Fibroblast of mammary gland (primary cell): ENCODE measurements at regions not wholly inside any gene's neighbourhood (a gene's known extent, or its start where the extent isn't known, plus 50 kb on each side); places are given as distances from the start of the nearest gene placed in this dataset.

ENCODE experiments used
- DNase-seq: peaks from one replicate; pipeline ENCODE4 v3.0.0-alpha.2; 2010; ENCODE audit warnings: low read depth
- H3K4me3 ChIP-seq: 2 replicates; pipeline ENCODE4 v1.5.1; 2011; ENCODE audit warnings: low read depth, mild to moderate bottlenecking, low read length, moderate library complexity; ENCODE audit not compliant: control insufficient read depth
- TF ChIP-seq, protein P1 (sequence below): conservative IDR thresholded peaks from 2 replicates; pipeline ENCODE4 v1.5.1; 2011; ENCODE audit warnings: low read depth, low read length, inconsistent platforms; ENCODE audit not compliant: control insufficient read depth, insufficient read depth

DNA sequence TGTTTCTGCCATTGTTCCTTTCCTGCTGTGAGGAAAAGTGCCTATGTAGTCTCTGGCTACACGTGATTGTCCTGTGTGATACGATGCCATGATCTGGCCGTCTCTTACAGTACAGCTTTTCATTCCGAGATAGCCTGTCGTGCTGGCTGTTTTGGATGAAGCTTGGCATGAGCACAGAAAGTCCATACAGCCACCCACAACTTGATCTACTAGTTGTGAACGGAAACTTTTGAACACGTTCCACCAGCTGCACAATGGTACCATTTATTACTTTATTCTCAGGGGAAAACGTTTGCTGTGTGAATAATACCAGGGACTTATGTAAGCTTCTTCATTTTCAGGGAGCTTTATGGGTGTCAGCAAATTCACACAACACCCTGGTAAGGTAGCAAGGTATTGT lies 217.6 kb upstream of the ANKRD55 start:
- H3K4me3 ChIP-seq, result no peak overlapping the region
- DNase-seq, result no peak
- TF ChIP-seq, protein P1, sequence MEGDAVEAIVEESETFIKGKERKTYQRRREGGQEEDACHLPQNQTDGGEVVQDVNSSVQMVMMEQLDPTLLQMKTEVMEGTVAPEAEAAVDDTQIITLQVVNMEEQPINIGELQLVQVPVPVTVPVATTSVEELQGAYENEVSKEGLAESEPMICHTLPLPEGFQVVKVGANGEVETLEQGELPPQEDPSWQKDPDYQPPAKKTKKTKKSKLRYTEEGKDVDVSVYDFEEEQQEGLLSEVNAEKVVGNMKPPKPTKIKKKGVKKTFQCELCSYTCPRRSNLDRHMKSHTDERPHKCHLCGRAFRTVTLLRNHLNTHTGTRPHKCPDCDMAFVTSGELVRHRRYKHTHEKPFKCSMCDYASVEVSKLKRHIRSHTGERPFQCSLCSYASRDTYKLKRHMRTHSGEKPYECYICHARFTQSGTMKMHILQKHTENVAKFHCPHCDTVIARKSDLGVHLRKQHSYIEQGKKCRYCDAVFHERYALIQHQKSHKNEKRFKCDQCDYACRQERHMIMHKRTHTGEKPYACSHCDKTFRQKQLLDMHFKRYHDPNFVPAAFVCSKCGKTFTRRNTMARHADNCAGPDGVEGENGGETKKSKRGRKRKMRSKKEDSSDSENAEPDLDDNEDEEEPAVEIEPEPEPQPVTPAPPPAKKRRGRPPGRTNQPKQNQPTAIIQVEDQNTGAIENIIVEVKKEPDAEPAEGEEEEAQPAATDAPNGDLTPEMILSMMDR, result no peak

DNA sequence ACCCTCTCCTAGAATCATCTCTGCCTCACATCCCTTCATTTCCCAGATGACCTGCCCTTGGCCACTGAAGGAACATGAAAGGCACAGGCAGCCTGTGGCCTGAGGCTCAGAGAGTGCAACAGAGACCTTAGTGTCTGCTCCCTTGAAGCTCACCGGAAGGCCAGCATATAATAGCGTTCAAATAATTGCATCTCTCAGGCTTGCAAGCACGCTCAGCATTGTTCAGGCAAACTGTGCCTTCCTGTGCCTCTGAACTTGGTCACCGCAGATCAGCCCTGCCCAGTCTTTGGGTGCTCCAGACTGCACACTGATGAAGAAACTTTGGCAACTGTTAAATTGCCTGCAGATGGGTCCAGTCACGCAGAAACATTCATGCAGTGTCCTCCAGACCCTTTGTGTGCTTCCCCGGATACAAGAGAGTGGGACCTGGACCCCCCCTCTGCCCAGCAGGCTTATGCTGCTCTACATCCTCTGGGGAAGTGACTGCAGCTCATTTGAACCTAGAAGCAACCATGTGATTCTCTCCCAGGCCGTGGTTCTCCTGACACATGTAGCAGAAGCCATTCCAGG lies 216.0 kb upstream of the ANKRD55 start:
- no peak overlapping the region for H3K4me3 ChIP-seq
- TF ChIP-seq, protein P1, result no peak

DNA sequence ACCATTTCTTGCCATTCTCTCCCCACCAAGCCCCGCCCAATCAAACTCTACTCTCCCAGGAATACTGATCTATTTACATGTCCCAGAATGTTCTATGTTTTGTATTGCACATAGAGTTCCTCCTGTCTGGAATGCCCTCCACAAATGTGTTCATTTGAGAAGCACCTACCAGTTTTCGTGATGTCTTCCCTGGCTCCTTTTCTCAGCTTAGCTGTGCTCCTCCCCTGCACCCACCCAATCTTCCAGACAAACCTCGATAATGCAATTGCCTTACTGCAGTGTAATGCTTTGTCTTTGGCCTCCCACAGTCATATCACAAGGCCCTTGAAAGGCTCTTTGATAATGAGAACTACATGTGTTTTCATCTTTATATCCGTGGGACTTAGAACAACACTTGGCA lies 214.5 kb upstream of the ANKRD55 start:
- no peak overlapping the region for H3K4me3 ChIP-seq
- TF ChIP-seq, protein P1, result no peak
- no peak for DNase-seq

More for the DNA sequence above, 216.0 kb upstream of the ANKRD55 start:
- no peak for DNase-seq

DNA sequence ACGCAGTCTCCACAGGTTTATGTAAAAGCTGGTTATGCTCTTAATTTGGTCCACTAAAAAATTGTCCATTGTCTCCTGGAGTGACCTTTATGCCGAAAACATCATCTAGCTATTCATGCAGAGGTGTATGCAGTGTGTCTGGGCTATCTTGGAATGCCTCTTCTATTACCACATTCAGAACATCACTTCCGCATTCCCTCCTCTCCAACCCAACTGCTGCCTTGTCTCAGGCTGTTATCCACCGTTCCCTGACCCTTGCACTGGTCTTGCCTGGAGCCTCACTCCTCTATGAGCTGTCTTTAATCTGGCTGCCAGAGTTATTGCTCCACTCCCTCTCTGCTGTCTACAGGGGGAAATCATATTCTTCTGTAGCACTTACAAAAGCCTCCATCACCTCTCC lies 214.1 kb upstream of the ANKRD55 start:
- TF ChIP-seq, protein P1, result no peak
- no peak overlapping the region for H3K4me3 ChIP-seq
- DNase-seq, result peak; percentile 25

DNA sequence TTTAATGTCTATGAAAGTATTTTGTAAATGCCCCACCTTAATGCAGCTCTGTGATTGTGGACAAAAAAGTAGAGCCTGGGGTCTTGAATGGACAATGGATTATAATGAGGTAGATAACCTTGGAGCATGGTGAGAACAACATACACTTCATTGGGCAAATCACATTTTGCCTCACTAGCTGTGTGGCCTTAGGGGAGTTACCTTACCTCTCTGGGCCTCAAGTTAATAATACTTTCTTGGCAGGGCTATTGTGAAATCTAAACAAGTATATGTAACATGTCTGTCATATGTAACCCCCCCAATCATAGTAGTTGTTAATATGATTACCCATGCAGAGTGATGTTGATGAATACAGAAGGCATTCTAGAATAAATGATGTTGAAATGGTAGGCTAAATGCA lies 213.6 kb upstream of the ANKRD55 start:
- no peak overlapping the region for H3K4me3 ChIP-seq
- TF ChIP-seq, protein P1, result no peak
- DNase-seq, result no peak

DNA sequence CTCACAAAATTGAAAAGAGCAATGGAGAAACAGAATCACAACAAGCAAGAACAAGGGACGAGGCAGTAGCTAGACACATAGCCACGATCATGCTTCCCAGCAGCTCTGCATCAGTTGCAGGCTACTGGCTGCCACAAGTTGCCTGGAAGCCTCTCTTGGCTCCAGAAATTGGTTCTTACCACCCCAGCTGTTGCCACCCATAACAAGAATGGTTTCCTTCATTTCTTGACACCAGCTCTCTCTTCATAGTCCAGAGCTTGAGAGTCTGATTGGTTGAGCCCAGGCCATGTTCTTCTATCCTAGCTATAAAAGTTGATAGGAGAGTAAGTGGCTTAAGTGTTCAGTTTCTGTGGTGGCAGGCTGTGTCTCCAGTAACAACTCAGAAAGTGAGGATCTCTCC lies 210.7 kb upstream of the ANKRD55 start:
- TF ChIP-seq, protein P1, result no peak

DNA sequence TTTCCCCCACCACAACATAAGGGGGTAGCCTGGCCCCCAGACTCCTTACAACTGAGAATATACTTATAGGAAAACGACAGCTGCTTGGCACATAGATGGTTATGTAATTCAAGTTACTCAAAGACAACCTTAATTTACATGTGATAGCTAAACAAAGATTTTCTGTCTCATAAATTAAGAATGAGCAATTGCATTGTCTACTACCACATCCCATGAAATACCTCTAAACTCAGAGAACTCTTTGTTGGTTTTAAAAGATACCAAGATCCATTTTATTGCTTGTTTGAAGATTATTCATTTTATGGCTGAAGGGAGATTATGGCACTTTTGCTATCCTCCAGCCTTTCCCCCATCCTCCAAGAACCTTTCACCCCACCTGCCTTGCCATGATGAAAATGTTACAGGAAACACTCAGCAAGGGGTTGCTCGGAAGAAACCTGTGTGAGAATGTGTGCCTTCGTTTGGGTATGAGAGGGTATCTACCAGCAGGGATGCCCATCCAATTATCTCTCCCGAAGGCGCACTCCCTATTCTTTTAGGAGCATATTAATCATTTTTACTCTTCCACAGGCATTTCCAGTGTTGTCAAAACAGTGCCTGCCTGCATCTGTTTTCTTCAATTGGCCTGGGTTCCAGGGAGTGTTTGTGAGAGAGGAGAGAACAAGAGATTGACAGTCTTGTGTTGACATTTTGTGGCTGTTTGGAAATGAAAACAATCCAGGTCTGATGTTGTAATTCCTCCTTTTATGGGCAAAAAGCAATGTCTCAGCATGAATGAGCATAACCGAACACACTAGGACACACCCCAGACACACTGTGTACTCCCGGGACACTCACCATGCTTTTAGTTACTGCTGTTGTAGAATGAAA lies 208.0 kb upstream of the ANKRD55 start:
- TF ChIP-seq, protein P1, result no peak
- DNase-seq, result peak; percentile 62
- no peak overlapping the region for H3K4me3 ChIP-seq

More for the DNA sequence above, 210.7 kb upstream of the ANKRD55 start:
- no peak for DNase-seq
- no peak overlapping the region for H3K4me3 ChIP-seq
